Tibial nerve (tissue), 4 donors: ENCODE measurements at regions not wholly inside any gene's neighbourhood (a gene's known extent, or its start where the extent isn't known, plus 50 kb on each side); places are given as distances from the start of the nearest gene placed in this dataset.

Experiments used
- CTCF ChIP-seq, 5 experiments: fragments of 200-600 bp in 3 of 5; fragments of 450-650 bp in 2 of 5; sonication (generic) in 3 of 5; IDR thresholded peaks; one replicate each; pipeline ENCODE4 v1.5.1; 2016 to 2019; ENCODE audit warnings: antibody characterized with exemption in 5 of 5, mild to moderate bottlenecking in 3 of 5, moderate library complexity in 2 of 5
- EP300 ChIP-seq, 2 donors: sonication (generic); formaldehyde crosslinking; IDR thresholded peaks; one replicate each; pipeline ENCODE4 v1.6.1; 2017; ENCODE audit warnings: antibody characterized with exemption in 2 of 2, mild to moderate bottlenecking in 1 of 2
- POLR2A ChIP-seq, 2 donors: fragments of 450-650 bp; IDR thresholded peaks; one replicate each; pipeline ENCODE4 v1.6.1; 2017; ENCODE audit warnings: antibody characterized with exemption in 2 of 2, mild to moderate bottlenecking in 2 of 2, moderate library complexity in 2 of 2

- TF ChIP-seq EP300 (IDR thresholded peaks at IDR 0.05) (no peak), CTCF (IDR thresholded peaks at IDR 0.05) (no peak), POLR2A (IDR thresholded peaks at IDR 0.05) (no peak)
Measured at GRCh38 chr12:30120522-30120921, 336.8 kb upstream of the TMTC1 start.
